CD4-positive, alpha-beta T cell treated with Interleukin-12 subunit alpha and Interleukin-12 subunit beta, for 1 hour (primary cell): ENCODE measurements at regions not wholly inside any gene's neighbourhood (a gene's known extent, or its start where the extent isn't known, plus 50 kb on each side); places are given as distances from the start of the nearest gene placed in this dataset.
A peak's percentile ranks its signal among the peaks of the same experiment; 100 is the strongest.

Experiments
- DNase-seq: peaks from one replicate; pipeline ENCODE4 v3.0.0-alpha.2; 2020

- no peak for DNase-seq
These were observed 476.1 kb downstream of the LPIN1 start for GRCh38 chr2:12222554-12222953.

GRCh38 chr2:12223732-12224131 is 477.3 kb downstream of the LPIN1 start:
- DNase-seq: no peak

- DNase-seq: no peak
These were observed 480.2 kb downstream of the LPIN1 start for GRCh38 chr2:12226653-12227052.

GRCh38 chr2:12227941-12228608 is 481.6 kb downstream of the LPIN1 start:
- DNase-seq: no peak

- no peak for DNase-seq
These were observed 484.9 kb downstream of the LPIN1 start for GRCh38 chr2:12231288-12231687.

- no peak for DNase-seq
These were observed 483.9 kb upstream of the TRIB2 start for GRCh38 chr2:12232876-12233275.

GRCh38 chr2:12236136-12236844 is 480.4 kb upstream of the TRIB2 start:
- DNase-seq: no peak

- no peak for DNase-seq
These were observed 476.5 kb upstream of the TRIB2 start for GRCh38 chr2:12240206-12240605.

GRCh38 chr2:12243381-12243780 is 473.4 kb upstream of the TRIB2 start:
- no peak for DNase-seq

GRCh38 chr2:12244070-12244469 is 472.7 kb upstream of the TRIB2 start:
- no peak for DNase-seq

- no peak for DNase-seq
These were observed 465.6 kb upstream of the TRIB2 start for GRCh38 chr2:12251121-12251520.

GRCh38 chr2:12251749-12252148 is 465.0 kb upstream of the TRIB2 start:
- no peak for DNase-seq

- no peak for DNase-seq
These were observed 463.5 kb upstream of the TRIB2 start for GRCh38 chr2:12253167-12253778.

- no peak for DNase-seq
These were observed 462.4 kb upstream of the TRIB2 start for GRCh38 chr2:12254280-12254860.

- no peak for DNase-seq
These were observed 460.5 kb upstream of the TRIB2 start for GRCh38 chr2:12256206-12256605.

- DNase-seq: no peak
These were observed 459.3 kb upstream of the TRIB2 start for GRCh38 chr2:12257476-12257875.

- no peak for DNase-seq
These were observed 457.2 kb upstream of the TRIB2 start for GRCh38 chr2:12259493-12259892.

- DNase-seq: no peak
These were observed 454.6 kb upstream of the TRIB2 start for GRCh38 chr2:12261986-12262680.

- peak; percentile 4 for DNase-seq
These were observed 453.9 kb upstream of the TRIB2 start for GRCh38 chr2:12262681-12263436.

- no peak for DNase-seq
These were observed 453.0 kb upstream of the TRIB2 start for GRCh38 chr2:12263730-12264129.

GRCh38 chr2:12264146-12264545 is 452.6 kb upstream of the TRIB2 start:
- no peak for DNase-seq

GRCh38 chr2:12265646-12266045 is 451.1 kb upstream of the TRIB2 start:
- no peak for DNase-seq

- DNase-seq: no peak
These were observed 449.7 kb upstream of the TRIB2 start for GRCh38 chr2:12267042-12267441.
